HG03108 (cell line): ENCODE measurements at regions not wholly inside any gene's neighbourhood (a gene's known extent, or its start where the extent isn't known, plus 50 kb on each side); places are given as distances from the start of the nearest gene placed in this dataset.
"Not testable (repeated sequence)": the region's sequence is repeated elsewhere in the genome, so short reads cannot be mapped to it uniquely, and the experiment has no call there.

Experiments
- ATAC-seq: cut with Tn5 transposase; IDR thresholded peaks from one replicate; pipeline ENCODE4 v1.9.1; 2021; ENCODE audit warnings: moderate library complexity; ENCODE audit not compliant: unreplicated experiment

- no peak for ATAC-seq
Measured at GRCh38 chr18:10162340-10162739, 248.5 kb downstream of the VAPA start.

GRCh38 chr18:10164271-10165071, 250.7 kb downstream of the VAPA start:
- no peak for ATAC-seq

- no peak for ATAC-seq
Measured at GRCh38 chr18:10166164-10166807, 252.5 kb downstream of the VAPA start.

GRCh38 chr18:10167759-10168158, 253.9 kb downstream of the VAPA start:
- ATAC-seq = no peak

GRCh38 chr18:10168477-10168876, 254.7 kb downstream of the VAPA start:
- no peak for ATAC-seq

GRCh38 chr18:10169064-10169562, 255.3 kb downstream of the VAPA start:
- no peak for ATAC-seq

GRCh38 chr18:10169814-10170213, 256.0 kb downstream of the VAPA start:
- ATAC-seq = no peak

- ATAC-seq = no peak
Measured at GRCh38 chr18:10170375-10170774, 256.6 kb downstream of the VAPA start.

- not testable (repeated sequence) for ATAC-seq
Measured at GRCh38 chr18:10175333-10175732, 261.5 kb downstream of the VAPA start.

GRCh38 chr18:10179326-10179725, 265.5 kb downstream of the VAPA start:
- not testable (repeated sequence) for ATAC-seq

- ATAC-seq = no peak
Measured at GRCh38 chr18:10182009-10182624, 268.3 kb downstream of the VAPA start.

GRCh38 chr18:10184776-10185175, 269.7 kb upstream of the APCDD1 start:
- ATAC-seq = no peak

- ATAC-seq = no peak
Measured at GRCh38 chr18:10188971-10189810, 265.2 kb upstream of the APCDD1 start.

- ATAC-seq = no peak
Measured at GRCh38 chr18:10190564-10190963, 263.9 kb upstream of the APCDD1 start.

GRCh38 chr18:10193444-10193843, 261.0 kb upstream of the APCDD1 start:
- ATAC-seq = no peak

GRCh38 chr18:10194592-10194991, 259.8 kb upstream of the APCDD1 start:
- no peak for ATAC-seq

- no peak for ATAC-seq
Measured at GRCh38 chr18:10195529-10195928, 258.9 kb upstream of the APCDD1 start.

GRCh38 chr18:10197097-10197496, 257.3 kb upstream of the APCDD1 start:
- no peak for ATAC-seq

- ATAC-seq = no peak
Measured at GRCh38 chr18:10201226-10201625, 253.2 kb upstream of the APCDD1 start.

- ATAC-seq = no peak
Measured at GRCh38 chr18:10201659-10202058, 252.8 kb upstream of the APCDD1 start.

- ATAC-seq = no peak
Measured at GRCh38 chr18:10202845-10203321, 251.6 kb upstream of the APCDD1 start.
